ENCODE measurements at regions not wholly inside any gene's neighbourhood (a gene's known extent, or its start where the extent isn't known, plus 50 kb on each side); places are given as distances from the start of the nearest gene placed in this dataset.

DNA sequence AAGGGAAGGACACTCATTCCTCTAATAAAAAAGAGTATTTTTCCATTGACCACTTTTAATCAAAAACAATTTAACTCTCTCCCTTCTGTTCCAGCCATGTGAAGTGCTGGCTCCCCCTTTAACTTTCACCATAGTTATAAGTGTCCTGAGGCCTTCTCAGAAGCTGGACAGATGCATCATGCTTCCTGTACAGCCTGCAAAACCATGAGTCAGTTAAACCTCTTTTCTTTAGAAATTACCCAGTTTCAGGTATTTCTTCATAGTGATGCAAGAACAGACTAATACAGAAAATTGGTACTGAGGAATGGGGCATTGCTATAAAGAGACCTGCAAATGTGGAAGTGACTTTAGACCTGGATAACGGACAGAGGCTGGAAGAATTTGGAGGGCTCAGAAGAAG, 643.6 kb upstream of the DDX18 start:
- no peaks in the 10 kb centered on the region for H3K27me3 Mint-ChIP-seq
- H3K4me3 Mint-ChIP-seq = no peak overlapping the region

DNA sequence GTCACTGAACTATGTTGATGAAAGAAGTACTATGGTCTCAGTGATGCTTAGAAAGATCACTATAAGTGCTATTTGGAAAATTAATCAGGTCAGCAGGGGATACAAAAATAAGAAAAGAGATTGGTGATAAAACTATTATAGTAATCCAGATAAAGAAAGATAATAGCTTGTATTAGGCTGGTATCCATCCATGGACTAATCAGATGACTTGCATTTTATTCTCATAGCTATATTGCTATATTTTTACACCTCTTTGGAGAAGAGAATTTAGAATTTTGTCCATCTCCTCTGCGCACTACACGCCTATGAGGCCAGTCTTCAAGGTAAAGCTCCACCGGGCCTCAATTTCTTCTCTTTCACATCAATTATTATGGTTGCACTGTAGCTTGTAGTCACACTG, 635.1 kb upstream of the DDX18 start:
- Mint-ChIP-seq H3K9me3 (peaks cover 20% of the 10 kb centered on the region), H3K27me3 (no peaks in the 10 kb centered on the region), H3K27ac (no peak overlapping the region), H3K36me3 (ENCODE audit: low read depth) (no peaks in the 10 kb centered on the region), H3K4me1 (ENCODE audit: low read depth) (no peaks in the 10 kb centered on the region), H3K4me3 (no peak overlapping the region)
- intact Hi-C loops (cut with micrococcal nuclease) = no loop called here

More for the DNA sequence above, 643.6 kb upstream of the DDX18 start:
- no peaks in the 10 kb centered on the region for H3K36me3 Mint-ChIP-seq (ENCODE audit: low read depth)
- peaks cover 66% of the 10 kb centered on the region for H3K9me3 Mint-ChIP-seq
- no peaks in the 10 kb centered on the region for H3K4me1 Mint-ChIP-seq (ENCODE audit: low read depth)
- intact Hi-C loops (cut with micrococcal nuclease) = no loop called here
- no peak overlapping the region for H3K27ac Mint-ChIP-seq

DNA sequence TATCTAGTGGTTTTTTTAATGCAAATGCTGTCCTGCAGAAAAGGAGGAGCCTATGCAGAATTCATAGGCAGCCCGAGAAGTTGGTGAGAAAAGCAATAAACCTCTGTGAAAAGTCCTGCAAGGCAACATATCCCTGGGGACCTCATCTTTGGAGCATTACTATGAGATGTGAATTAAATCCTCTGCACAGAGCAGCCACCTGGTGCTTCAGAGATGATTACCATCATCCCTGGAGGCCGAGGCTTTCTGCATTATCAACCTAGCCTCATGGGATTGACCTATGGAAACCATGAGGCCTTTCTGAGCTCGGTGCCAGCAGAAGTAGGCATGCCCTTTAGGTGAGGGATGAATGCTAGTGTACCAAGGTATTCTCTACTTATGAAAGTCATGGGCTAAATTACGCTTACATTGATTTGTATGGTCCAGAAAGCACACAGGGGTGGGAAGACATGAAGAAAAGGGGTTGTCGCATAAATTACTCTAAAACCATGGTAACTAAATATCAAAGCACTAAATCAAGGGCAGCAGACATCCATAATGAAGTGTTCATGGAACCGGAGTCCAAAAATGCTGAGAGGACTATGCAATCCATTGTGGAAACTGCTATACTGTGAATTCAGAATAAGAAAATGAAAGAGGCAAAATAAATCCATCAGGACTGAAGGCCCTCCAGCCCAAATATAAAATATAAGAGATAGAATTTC, 623.5 kb upstream of the DDX18 start:
- H3K36me3 Mint-ChIP-seq (ENCODE audit: low read depth) = no peaks in the 10 kb centered on the region
- no peak overlapping the region for H3K27ac Mint-ChIP-seq
- H3K27me3 Mint-ChIP-seq = no peaks in the 10 kb centered on the region
- H3K9me3 Mint-ChIP-seq = peaks cover 15% of the 10 kb centered on the region
- H3K4me1 Mint-ChIP-seq (ENCODE audit: low read depth) = no peaks in the 10 kb centered on the region
- H3K4me3 Mint-ChIP-seq = no peak overlapping the region
- intact Hi-C loops (cut with micrococcal nuclease) = no loop called here

DNA sequence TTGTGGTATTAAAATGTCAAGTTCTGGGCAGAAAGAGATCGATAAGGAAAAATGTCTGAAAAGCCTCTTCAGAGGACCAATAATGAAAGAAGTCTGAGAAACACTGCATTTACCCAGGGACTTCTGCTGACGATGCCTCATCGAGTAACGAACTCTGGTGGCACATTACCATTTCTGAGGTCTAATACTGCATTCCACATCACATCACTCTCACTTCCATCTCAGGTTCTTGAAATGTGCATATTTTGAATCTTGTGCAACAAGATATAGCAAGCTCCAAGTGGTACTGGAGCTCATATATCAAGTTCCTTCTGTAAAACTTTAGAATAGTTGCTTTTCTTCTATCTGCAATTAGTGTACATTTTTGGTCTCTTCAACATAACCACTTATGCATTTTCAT, 619.1 kb upstream of the DDX18 start:
- H3K4me3 Mint-ChIP-seq = no peak overlapping the region

DNA sequence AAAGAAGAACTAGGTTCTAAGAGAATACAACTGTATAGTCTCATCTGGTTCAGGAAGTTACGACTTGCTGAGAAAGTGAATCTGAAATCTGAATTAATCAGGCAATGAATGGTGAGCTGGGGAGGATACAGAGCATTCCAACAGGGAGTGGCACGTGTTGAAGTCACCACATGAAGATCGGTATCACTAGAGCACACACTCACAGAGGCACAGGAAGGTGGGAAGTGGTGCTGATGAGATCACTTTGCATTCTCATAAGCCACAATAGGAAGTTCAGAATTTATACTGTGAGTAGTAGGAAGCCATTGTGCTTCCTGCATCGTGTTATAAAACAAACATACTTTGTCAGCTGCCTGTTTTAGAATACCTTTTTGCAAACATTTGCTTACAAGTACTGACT, 615.0 kb upstream of the DDX18 start:
- H3K36me3 Mint-ChIP-seq (ENCODE audit: low read depth) = no peaks in the 10 kb centered on the region
- H3K27ac Mint-ChIP-seq = no peak overlapping the region
- no peaks in the 10 kb centered on the region for H3K4me1 Mint-ChIP-seq (ENCODE audit: low read depth)
- H3K4me3 Mint-ChIP-seq = no peak overlapping the region
- peaks cover 40% of the 10 kb centered on the region for H3K9me3 Mint-ChIP-seq
- H3K27me3 Mint-ChIP-seq = no peaks in the 10 kb centered on the region
- intact Hi-C loops (cut with micrococcal nuclease) = no loop called here

More for the DNA sequence above, 619.1 kb upstream of the DDX18 start:
- no peaks in the 10 kb centered on the region for H3K36me3 Mint-ChIP-seq (ENCODE audit: low read depth)
- no peak overlapping the region for H3K27ac Mint-ChIP-seq
- intact Hi-C loops (cut with micrococcal nuclease) = no loop called here
- H3K27me3 Mint-ChIP-seq = no peaks in the 10 kb centered on the region
- peaks cover 26% of the 10 kb centered on the region for H3K9me3 Mint-ChIP-seq
- no peaks in the 10 kb centered on the region for H3K4me1 Mint-ChIP-seq (ENCODE audit: low read depth)

DNA sequence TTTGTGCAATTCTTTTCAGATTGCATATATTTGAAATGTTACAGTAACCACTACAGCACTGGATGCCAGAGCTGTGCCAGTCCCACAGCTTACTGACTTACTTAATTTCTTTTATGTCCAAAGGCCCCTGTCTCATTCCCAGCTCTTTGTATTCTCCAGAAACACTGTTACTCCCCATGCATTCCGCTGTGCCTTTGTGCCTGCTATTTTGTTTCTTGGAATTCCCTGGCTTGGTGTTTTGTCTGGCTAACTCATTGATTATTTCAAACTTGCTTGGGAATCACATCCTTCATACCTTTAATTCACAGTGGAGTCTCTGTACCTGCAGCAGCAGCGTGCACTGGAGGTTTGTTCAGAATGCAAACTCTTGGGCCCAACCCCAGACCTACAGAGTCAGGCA, 601.9 kb upstream of the DDX18 start:
- H3K27me3 Mint-ChIP-seq = no peaks in the 10 kb centered on the region
- no peak overlapping the region for H3K27ac Mint-ChIP-seq
- intact Hi-C loops (cut with micrococcal nuclease) = no loop called here
- H3K36me3 Mint-ChIP-seq (ENCODE audit: low read depth) = no peaks in the 10 kb centered on the region
- no peak overlapping the region for H3K4me3 Mint-ChIP-seq
- no peaks in the 10 kb centered on the region for H3K4me1 Mint-ChIP-seq (ENCODE audit: low read depth)
- H3K9me3 Mint-ChIP-seq = peaks cover 20% of the 10 kb centered on the region

DNA sequence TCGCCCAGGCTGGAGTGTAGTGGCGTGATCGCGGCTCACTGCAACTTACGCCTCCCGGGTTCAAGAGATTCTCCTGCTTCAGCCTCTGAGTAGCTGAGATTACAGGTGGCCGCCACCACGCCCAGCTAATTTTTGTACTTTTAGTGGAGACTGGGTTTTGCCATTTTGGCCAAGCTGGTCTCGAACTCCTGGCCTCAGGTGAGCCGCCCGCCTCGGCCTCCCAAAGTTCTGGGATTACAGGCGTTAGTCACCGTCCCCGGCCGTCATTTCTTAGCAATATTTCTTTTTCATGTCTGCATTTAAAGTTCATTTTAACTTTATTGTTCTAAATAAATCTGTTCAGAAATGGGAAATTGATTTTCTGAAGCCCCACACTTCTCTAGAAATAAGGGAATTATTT, 597.3 kb upstream of the DDX18 start:
- intact Hi-C loops (cut with micrococcal nuclease) = no loop called here
- H3K36me3 Mint-ChIP-seq (ENCODE audit: low read depth) = no peaks in the 10 kb centered on the region
- H3K27ac Mint-ChIP-seq = no peak overlapping the region
- peaks cover 40% of the 10 kb centered on the region for H3K9me3 Mint-ChIP-seq
- H3K4me1 Mint-ChIP-seq (ENCODE audit: low read depth) = no peaks in the 10 kb centered on the region
- H3K27me3 Mint-ChIP-seq = no peaks in the 10 kb centered on the region
- no peak overlapping the region for H3K4me3 Mint-ChIP-seq

DNA sequence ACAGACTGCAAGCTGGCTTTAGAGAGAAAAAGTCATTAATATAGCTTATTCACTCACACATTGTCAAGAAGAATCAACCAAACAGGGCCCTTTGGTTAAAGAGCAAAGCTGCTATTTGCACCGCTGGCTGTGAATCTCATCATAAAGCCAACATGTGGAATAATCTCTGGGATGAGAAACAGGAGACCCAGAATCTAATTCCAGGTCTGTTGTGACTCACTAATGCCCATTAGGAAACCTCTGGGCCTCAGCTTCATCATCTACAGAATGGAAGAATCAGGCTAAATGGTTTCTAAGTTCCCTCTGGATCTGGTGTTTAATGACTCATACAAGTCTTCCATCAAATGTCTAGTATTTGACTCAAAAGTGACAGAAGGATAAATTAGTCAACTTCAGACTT, 591.7 kb upstream of the DDX18 start:
- H3K9me3 Mint-ChIP-seq = peaks cover 36% of the 10 kb centered on the region
- intact Hi-C loops (cut with micrococcal nuclease) = no loop called here
- no peak overlapping the region for H3K27ac Mint-ChIP-seq
- H3K36me3 Mint-ChIP-seq (ENCODE audit: low read depth) = no peaks in the 10 kb centered on the region
- no peaks in the 10 kb centered on the region for H3K27me3 Mint-ChIP-seq
- no peaks in the 10 kb centered on the region for H3K4me1 Mint-ChIP-seq (ENCODE audit: low read depth)
- no peak overlapping the region for H3K4me3 Mint-ChIP-seq

DNA sequence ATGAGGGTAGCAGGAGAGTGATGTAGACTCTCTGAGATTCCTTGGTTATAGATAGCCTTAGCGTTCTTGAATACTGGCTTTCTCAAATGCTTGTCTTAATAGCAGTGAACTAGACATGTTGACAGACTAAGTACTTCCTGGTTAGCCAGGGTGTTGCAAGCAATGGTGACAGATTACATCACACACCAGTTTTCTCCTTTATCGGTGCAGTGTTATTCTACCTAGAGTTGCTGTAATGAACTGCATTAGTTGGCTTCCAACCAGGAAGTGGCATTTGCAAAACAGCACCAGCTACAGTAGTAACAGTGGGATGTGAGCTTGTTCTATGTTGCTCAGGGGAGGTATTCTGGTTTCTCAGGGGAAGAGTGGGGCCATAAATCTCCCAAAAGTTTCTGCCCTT, 582.2 kb upstream of the DDX18 start:
- Mint-ChIP-seq H3K9me3 (peaks cover 68% of the 10 kb centered on the region), H3K27ac (no peak overlapping the region), H3K27me3 (no peaks in the 10 kb centered on the region), H3K4me3 (no peak overlapping the region), H3K4me1 (ENCODE audit: low read depth) (no peaks in the 10 kb centered on the region), H3K36me3 (ENCODE audit: low read depth) (no peaks in the 10 kb centered on the region)
- intact Hi-C loops (cut with micrococcal nuclease) = no loop called here

DNA sequence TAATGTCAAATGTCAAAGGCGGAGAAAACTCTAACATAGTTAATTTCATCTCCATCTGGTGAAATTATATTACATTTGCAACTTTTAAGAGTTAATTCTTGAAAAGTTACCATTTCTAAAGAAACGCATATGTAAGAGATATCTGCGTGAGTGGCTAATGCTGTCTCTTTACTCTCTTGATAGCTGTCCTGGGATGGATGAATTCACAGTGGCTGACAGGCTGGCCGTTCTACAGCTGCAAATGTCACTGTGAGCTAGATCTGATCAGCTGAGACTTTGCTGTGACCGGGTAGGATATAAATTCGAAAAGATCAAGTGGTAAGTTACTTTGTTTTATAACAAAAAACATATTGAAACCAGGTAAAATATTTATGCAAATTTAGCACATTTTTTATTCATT, 557.1 kb upstream of the DDX18 start:
- Mint-ChIP-seq H3K9me3 (peaks cover 31% of the 10 kb centered on the region), H3K27me3 (no peaks in the 10 kb centered on the region), H3K36me3 (ENCODE audit: low read depth) (no peaks in the 10 kb centered on the region), H3K4me3 (no peak overlapping the region), H3K27ac (no peak overlapping the region), H3K4me1 (ENCODE audit: low read depth) (no peaks in the 10 kb centered on the region)
- intact Hi-C loops (cut with micrococcal nuclease) = no loop called here

DNA sequence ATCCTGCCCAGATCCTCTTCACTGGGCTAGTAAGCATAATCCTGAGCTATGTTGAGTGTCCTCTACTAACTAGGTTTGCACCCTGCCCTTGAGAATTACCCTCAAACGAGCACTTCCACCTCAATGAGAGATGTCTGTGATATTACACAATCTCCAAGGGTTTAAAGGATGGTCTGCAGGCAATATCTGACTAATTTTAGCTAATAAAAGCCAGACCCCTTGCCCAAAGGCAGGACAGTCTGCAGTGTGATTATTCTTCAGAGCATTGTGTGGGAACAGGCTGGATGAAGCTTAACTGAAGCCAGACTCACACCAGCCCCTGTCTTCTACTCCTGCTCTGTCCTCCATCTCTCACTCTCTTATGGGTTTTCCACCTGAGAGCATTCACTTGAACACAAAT, 544.9 kb upstream of the DDX18 start:
- Mint-ChIP-seq H3K9me3 (peaks cover 8% of the 10 kb centered on the region), H3K27me3 (no peaks in the 10 kb centered on the region), H3K27ac (no peak overlapping the region), H3K4me1 (ENCODE audit: low read depth) (no peaks in the 10 kb centered on the region), H3K4me3 (no peak overlapping the region), H3K36me3 (ENCODE audit: low read depth) (no peaks in the 10 kb centered on the region)
- intact Hi-C loops (cut with micrococcal nuclease) = no loop called here

DNA sequence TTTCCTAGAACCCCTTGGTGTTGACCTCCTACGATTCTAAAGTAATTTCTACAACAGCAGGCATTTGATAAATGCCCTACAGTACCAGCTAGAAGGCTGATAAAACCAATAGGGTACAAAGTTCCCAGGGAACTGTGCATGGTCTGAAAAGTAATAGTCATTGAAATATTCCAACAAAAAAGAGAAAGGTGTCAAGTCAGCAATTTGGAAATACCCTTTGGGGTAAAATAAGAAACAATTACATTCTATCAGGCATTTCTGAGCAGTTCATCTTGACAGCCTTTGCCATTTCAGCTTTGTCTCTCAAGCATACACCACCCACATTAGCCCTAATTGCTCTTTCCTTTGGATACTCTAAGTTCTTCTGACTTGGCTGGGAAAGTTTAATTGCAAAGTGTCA, 542.9 kb upstream of the DDX18 start:
- Mint-ChIP-seq H3K4me3 (no peak overlapping the region), H3K27ac (no peak overlapping the region), H3K36me3 (ENCODE audit: low read depth) (no peaks in the 10 kb centered on the region), H3K27me3 (no peaks in the 10 kb centered on the region), H3K4me1 (ENCODE audit: low read depth) (no peaks in the 10 kb centered on the region), H3K9me3 (peaks cover 10% of the 10 kb centered on the region)
- intact Hi-C loops (cut with micrococcal nuclease) = no loop called here

DNA sequence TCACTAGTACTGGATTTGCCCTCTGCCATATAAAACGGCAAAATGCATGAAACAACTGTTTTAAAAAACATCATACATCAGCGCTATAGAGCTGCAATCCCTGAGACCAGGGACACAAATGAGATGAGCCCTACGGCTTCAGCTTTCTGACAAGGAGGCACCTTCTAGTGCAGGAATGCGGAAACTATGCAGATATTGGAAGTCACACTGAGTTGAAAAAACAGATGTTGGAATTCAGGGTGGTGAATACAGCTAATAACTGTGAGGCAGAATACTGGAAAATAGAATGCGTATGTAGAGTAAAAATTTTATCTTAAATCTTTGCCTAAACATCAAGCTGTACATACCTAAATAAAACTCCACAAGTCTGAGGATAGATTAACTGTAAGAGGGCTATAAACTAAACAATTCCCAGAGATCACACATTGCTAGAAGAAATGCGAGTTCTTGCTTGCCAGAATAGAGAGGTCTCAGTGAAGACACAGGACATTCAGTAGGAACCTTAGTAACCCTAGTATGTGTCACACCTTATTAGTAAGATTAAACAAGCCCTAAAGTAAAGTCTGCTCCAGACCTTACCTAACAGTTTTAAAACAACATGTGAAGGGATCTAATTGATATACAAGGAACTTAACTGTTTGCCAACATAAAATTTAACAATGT, 541.4 kb upstream of the DDX18 start:
- Mint-ChIP-seq H3K9me3 (peaks cover 10% of the 10 kb centered on the region), H3K4me3 (no peak overlapping the region), H3K36me3 (ENCODE audit: low read depth) (no peaks in the 10 kb centered on the region), H3K27ac (no peak overlapping the region), H3K27me3 (no peaks in the 10 kb centered on the region), H3K4me1 (ENCODE audit: low read depth) (no peaks in the 10 kb centered on the region)
- intact Hi-C loops (cut with micrococcal nuclease) = no loop called here

DNA sequence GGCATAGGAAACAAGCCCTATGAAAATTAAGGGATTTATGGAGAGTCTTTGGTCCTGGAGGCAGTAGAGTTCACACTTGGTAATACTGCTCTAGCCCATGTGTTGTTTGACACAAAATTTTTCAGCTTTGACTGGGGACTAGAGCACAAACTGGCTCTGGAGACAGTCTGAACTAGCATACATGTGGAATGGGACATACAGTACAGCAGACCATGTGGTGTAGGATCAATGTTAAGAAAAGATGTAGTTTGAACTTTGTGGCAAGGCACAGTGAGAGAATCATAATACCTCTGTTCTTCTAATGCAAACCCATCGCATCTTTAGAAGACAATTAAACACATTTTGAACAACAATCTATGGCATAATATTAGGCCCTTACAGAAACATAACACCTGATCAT, 521.5 kb upstream of the DDX18 start:
- H3K4me3 Mint-ChIP-seq = no peak overlapping the region
- intact Hi-C loops (cut with micrococcal nuclease) = no loop called here
- peaks cover 16% of the 10 kb centered on the region for H3K9me3 Mint-ChIP-seq
- H3K27ac Mint-ChIP-seq = no peak overlapping the region
- H3K4me1 Mint-ChIP-seq (ENCODE audit: low read depth) = no peaks in the 10 kb centered on the region
- no peaks in the 10 kb centered on the region for H3K36me3 Mint-ChIP-seq (ENCODE audit: low read depth)
- H3K27me3 Mint-ChIP-seq = no peaks in the 10 kb centered on the region

DNA sequence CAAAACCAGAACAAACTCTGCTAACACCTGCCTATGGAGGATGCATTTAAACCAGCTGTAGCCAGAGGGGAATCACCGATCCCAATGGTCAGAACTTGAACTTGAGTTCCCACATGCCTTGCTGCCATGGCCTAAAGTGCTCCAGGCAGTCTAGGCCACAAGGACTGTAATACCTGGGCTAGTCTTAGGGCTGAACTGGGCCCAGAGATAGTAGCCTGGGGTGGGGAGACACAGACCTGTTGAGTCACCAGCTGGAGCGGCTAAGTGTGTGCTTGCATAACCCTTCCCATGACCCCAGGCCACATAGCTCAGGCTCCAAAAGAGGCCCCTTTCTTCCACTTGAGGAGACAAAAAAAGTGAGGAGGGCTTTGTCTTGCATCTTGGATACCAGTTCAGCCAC, 515.0 kb upstream of the DDX18 start:
- peaks cover 40% of the 10 kb centered on the region for H3K9me3 Mint-ChIP-seq
- H3K4me3 Mint-ChIP-seq = no peak overlapping the region
- H3K36me3 Mint-ChIP-seq (ENCODE audit: low read depth) = no peaks in the 10 kb centered on the region
- H3K27me3 Mint-ChIP-seq = no peaks in the 10 kb centered on the region
- intact Hi-C loops (cut with micrococcal nuclease) = no loop called here
- no peak overlapping the region for H3K27ac Mint-ChIP-seq
- H3K4me1 Mint-ChIP-seq (ENCODE audit: low read depth) = no peaks in the 10 kb centered on the region

Measured in dendritic cell treated with granulocyte-macrophage colony-stimulating factor and Interleukin-4, amounts not matched to agents 40 ng/mL and 50 ng/mL, for 4 days (primary cell).